HG02623 (cell line): ENCODE measurements at regions not wholly inside any gene's neighbourhood (a gene's known extent, or its start where the extent isn't known, plus 50 kb on each side); places are given as distances from the start of the nearest gene placed in this dataset.

Experiments used
- ATAC-seq: cut with Tn5 transposase; IDR thresholded peaks from one replicate; pipeline ENCODE4 v1.9.1; 2021; ENCODE audit warnings: moderate library complexity; ENCODE audit not compliant: unreplicated experiment

- no peak for ATAC-seq
Observed at GRCh38 chr3:181855825-181856224, 144.1 kb downstream of the SOX2 start.

- ATAC-seq = no peak
Observed at GRCh38 chr3:181859518-181859917, 147.8 kb downstream of the SOX2 start.

GRCh38 chr3:181860235-181860634 is 148.5 kb downstream of the SOX2 start:
- ATAC-seq = no peak

- ATAC-seq = no peak
Observed at GRCh38 chr3:181862502-181862901, 150.8 kb downstream of the SOX2 start.

GRCh38 chr3:181868576-181869082 is 156.9 kb downstream of the SOX2 start:
- ATAC-seq = no peak

- ATAC-seq = no peak
Observed at GRCh38 chr3:181872887-181873286, 161.2 kb downstream of the SOX2 start.

- ATAC-seq = no peak
Observed at GRCh38 chr3:181879926-181880325, 168.2 kb downstream of the SOX2 start.

GRCh38 chr3:181880331-181880730 is 168.6 kb downstream of the SOX2 start:
- ATAC-seq = no peak

- no peak for ATAC-seq
Observed at GRCh38 chr3:181881749-181882148, 170.0 kb downstream of the SOX2 start.

- ATAC-seq = no peak
Observed at GRCh38 chr3:181885868-181886630, 174.3 kb downstream of the SOX2 start.

- ATAC-seq = no peak
Observed at GRCh38 chr3:181886676-181887075, 175.0 kb downstream of the SOX2 start.

GRCh38 chr3:181887685-181888084 is 176.0 kb downstream of the SOX2 start:
- ATAC-seq = no peak

- ATAC-seq = no peak
Observed at GRCh38 chr3:181888234-181888633, 176.5 kb downstream of the SOX2 start.

- no peak for ATAC-seq
Observed at GRCh38 chr3:181892848-181893247, 181.1 kb downstream of the SOX2 start.

- no peak for ATAC-seq
Observed at GRCh38 chr3:181896605-181897004, 184.9 kb downstream of the SOX2 start.

- no peak for ATAC-seq
Observed at GRCh38 chr3:181899702-181900101, 188.0 kb downstream of the SOX2 start.

- no peak for ATAC-seq
Observed at GRCh38 chr3:181901626-181902025, 189.9 kb downstream of the SOX2 start.

GRCh38 chr3:181906338-181906737 is 194.6 kb downstream of the SOX2 start:
- peak; percentile 59 for ATAC-seq

- ATAC-seq = no peak
Observed at GRCh38 chr3:181909241-181909640, 197.5 kb downstream of the SOX2 start.

GRCh38 chr3:181912384-181912783 is 200.7 kb downstream of the SOX2 start:
- no peak for ATAC-seq

GRCh38 chr3:181913254-181913653 is 201.5 kb downstream of the SOX2 start:
- no peak for ATAC-seq

GRCh38 chr3:181915551-181915950 is 203.8 kb downstream of the SOX2 start:
- ATAC-seq = no peak

GRCh38 chr3:181916013-181916412 is 204.3 kb downstream of the SOX2 start:
- no peak for ATAC-seq
